ENCODE measurements at regions not wholly inside any gene's neighbourhood (a gene's known extent, or its start where the extent isn't known, plus 50 kb on each side); places are given as distances from the start of the nearest gene placed in this dataset.

GRCh38 chr3:113153499-113154107, 57.8 kb upstream of the BOC start:
- TF ChIP-seq CTCF (conservative IDR thresholded peaks at IDR 0.05; ENCODE audit: low read depth, low read length) (no peak), EZH2phosphoT487 (IDR thresholded peaks at IDR 0.05; ENCODE audit: borderline replicate concordance, low read length) (no peak), EZH2 (IDR thresholded peaks at IDR 0.05; ENCODE audit: low read length, unreplicated experiment) (no peak)
